Renal cortical epithelial cell (primary cell): ENCODE measurements at regions not wholly inside any gene's neighbourhood (a gene's known extent, or its start where the extent isn't known, plus 50 kb on each side); places are given as distances from the start of the nearest gene placed in this dataset.

Source experiments
- DNase-seq: peaks from one replicate; pipeline ENCODE4 v3.0.0-alpha.2; 2011; ENCODE audit warnings: low read depth

GRCh38 chr6:140071601-140072062 is 697.2 kb upstream of the CITED2 start:
- DNase-seq, result peak; percentile 90

GRCh38 chr6:140070846-140071473 is 696.5 kb upstream of the CITED2 start:
- DNase-seq, result peak; percentile 90

- DNase-seq, result no peak
These were observed 695.1 kb upstream of the CITED2 start for GRCh38 chr6:140069576-140069975.

- DNase-seq, result no peak
These were observed 694.4 kb upstream of the CITED2 start for GRCh38 chr6:140068801-140069200.

GRCh38 chr6:140064366-140064765 is 689.9 kb upstream of the CITED2 start:
- peak; percentile 58 for DNase-seq

- no peak for DNase-seq
These were observed 688.6 kb upstream of the CITED2 start for GRCh38 chr6:140063021-140063399.

GRCh38 chr6:140062043-140063020 is 687.9 kb upstream of the CITED2 start:
- DNase-seq, result peak; percentile 94

- no peak for DNase-seq
These were observed 686.9 kb upstream of the CITED2 start for GRCh38 chr6:140061110-140062042.

GRCh38 chr6:140059947-140060346 is 685.5 kb upstream of the CITED2 start:
- DNase-seq, result no peak

- DNase-seq, result no peak
These were observed 684.4 kb upstream of the CITED2 start for GRCh38 chr6:140058863-140059262.

- peak; percentile 66 for DNase-seq
These were observed 678.6 kb upstream of the CITED2 start for GRCh38 chr6:140052736-140053729.

- peak; percentile 73 for DNase-seq
These were observed 677.4 kb upstream of the CITED2 start for GRCh38 chr6:140051521-140052512.

GRCh38 chr6:140050101-140050995 is 675.9 kb upstream of the CITED2 start:
- DNase-seq, result peak; percentile 41

GRCh38 chr6:140049251-140049650 is 674.8 kb upstream of the CITED2 start:
- DNase-seq, result no peak

- DNase-seq, result no peak
These were observed 673.8 kb upstream of the CITED2 start for GRCh38 chr6:140048202-140048790.

GRCh38 chr6:140047321-140047720 is 672.9 kb upstream of the CITED2 start:
- DNase-seq, result no peak

GRCh38 chr6:140046016-140046632 is 671.7 kb upstream of the CITED2 start:
- DNase-seq, result no peak
